ENCODE measurements at regions not wholly inside any gene's neighbourhood (a gene's known extent, or its start where the extent isn't known, plus 50 kb on each side); places are given as distances from the start of the nearest gene placed in this dataset.

GRCh38 chr16:6940968-6941367, 391.7 kb upstream of the RBFOX1 start:
- no peak for DNase-seq (ENCODE audit: low read depth in 1 of 2, low spot score in 1 of 2)

- DNase-seq (ENCODE audit: low read depth in 1 of 2, low spot score in 1 of 2): no peak
Observed at GRCh38 chr16:6937641-6938040, 395.0 kb upstream of the RBFOX1 start.

- no peak for DNase-seq (ENCODE audit: low read depth in 1 of 2, low spot score in 1 of 2)
Observed at GRCh38 chr16:6932871-6933385, 399.7 kb upstream of the RBFOX1 start.

DNA sequence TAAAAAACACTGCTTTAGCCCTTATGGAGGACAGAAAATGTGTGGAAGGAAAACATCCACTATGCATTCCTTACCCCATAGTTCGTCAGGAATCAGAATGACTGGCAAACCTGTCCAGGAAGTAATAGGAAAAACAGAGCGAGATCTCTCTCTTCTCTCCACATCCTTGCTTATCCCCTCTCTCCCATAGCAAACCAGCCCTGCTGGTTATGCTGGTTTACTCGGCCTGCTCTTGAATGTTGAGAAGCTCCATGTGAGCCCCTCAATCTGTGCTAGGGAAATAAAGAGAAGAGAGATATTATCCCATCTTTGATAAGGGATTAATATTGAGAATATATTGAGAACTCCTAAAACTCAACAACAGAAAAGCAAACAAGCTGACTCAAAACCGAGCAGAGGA, 402.8 kb upstream of the RBFOX1 start:
- DNase-seq (ENCODE audit: low read depth in 1 of 2, low spot score in 1 of 2): no peak

GRCh38 chr16:6926762-6927161, 405.9 kb upstream of the RBFOX1 start:
- DNase-seq (ENCODE audit: low read depth in 1 of 2, low spot score in 1 of 2): no peak

- DNase-seq (ENCODE audit: low read depth in 1 of 2, low spot score in 1 of 2): no peak
Observed at GRCh38 chr16:6926341-6926740, 406.3 kb upstream of the RBFOX1 start.

DNA sequence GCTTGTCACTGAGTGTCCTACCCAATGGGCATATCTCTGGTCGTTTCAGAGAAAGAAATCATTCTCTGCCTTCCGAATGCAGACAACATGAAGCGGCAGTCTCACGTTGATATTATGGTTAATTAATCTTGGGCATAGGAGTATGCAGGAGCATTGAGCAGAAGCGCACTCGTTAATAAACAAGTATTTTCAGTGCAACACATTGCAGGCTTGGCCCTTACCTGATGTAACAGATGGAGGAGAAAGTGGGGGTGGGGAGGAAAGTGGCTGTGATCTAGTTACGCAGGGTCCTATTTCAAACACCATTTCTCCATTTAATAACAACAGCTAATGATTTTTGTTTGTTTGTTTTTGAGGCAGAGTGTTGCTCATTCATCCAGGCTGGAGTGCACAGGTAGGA, 414.0 kb upstream of the RBFOX1 start:
- no peak for DNase-seq (ENCODE audit: low read depth in 1 of 2, low spot score in 1 of 2)

DNA sequence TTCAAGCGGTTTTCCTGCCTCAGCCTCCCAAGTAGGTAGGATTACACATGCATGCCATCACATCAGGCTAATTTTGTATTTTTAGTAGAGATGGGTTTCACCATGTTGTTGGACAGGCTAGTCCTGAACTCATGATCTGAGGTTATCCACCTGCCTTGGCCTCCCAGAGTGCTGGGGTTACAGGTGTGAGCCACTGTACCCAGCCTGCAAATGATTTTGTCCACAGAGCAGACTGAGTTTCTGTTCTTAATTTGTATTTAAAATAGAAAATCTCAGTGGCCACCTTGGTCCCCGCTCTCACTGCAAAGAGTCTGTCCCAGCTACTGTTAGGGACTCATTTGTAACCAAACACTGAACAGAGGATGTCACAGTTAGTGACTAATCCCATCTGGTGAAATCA, 415.7 kb upstream of the RBFOX1 start:
- no peak for DNase-seq (ENCODE audit: low read depth in 1 of 2, low spot score in 1 of 2)

GRCh38 chr16:6913566-6913965, 419.1 kb upstream of the RBFOX1 start:
- no peak for DNase-seq (ENCODE audit: low read depth in 1 of 2, low spot score in 1 of 2)

DNA sequence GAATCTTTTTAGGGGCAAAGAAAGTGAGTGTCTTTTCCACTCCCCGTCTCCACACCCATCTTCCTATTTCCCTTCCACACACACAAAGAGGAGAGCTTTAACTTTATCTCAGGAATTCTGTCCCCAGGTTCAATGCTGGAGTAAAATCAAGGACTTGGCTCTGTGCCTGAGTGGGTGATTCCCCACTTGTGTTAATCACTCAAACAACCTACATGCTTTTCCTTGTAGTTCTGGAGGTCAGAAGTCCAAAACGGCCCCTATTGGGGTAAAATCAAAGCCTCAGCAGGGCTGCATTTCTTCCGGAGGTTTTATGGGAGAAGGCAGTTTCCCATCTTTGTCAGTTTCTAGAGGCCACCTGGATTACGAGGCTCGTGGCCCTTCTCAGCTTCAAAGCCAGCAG, 422.3 kb upstream of the RBFOX1 start:
- DNase-seq (ENCODE audit: low read depth in 1 of 2, low spot score in 1 of 2): no peak

DNA sequence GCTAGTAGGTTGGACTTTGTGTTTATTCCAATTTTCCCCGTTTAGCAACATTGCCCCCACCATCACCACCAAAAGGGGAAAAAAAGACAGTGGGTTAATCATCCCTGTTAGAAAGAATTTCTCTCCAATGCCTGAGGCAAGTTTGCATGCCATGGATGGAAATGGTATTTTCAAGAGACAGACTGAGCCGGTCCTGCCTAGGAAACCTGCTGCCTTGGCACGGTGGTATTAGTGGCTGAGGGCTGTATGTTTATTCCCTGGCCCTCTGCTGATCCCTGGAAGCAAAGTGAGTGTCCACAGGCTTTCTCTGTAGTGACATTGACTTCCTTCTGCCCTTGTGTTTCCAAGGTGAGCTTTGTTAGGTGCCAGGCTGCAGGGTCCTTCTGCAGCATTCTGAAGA, 427.0 kb upstream of the RBFOX1 start:
- no peak for DNase-seq (ENCODE audit: low read depth in 1 of 2, low spot score in 1 of 2)

- no peak for DNase-seq (ENCODE audit: low read depth in 1 of 2, low spot score in 1 of 2)
Observed at GRCh38 chr16:6903671-6904070, 429.0 kb upstream of the RBFOX1 start.

- DNase-seq (ENCODE audit: low read depth in 1 of 2, low spot score in 1 of 2): no peak
Observed at GRCh38 chr16:6898896-6899295, 433.7 kb upstream of the RBFOX1 start.

DNA sequence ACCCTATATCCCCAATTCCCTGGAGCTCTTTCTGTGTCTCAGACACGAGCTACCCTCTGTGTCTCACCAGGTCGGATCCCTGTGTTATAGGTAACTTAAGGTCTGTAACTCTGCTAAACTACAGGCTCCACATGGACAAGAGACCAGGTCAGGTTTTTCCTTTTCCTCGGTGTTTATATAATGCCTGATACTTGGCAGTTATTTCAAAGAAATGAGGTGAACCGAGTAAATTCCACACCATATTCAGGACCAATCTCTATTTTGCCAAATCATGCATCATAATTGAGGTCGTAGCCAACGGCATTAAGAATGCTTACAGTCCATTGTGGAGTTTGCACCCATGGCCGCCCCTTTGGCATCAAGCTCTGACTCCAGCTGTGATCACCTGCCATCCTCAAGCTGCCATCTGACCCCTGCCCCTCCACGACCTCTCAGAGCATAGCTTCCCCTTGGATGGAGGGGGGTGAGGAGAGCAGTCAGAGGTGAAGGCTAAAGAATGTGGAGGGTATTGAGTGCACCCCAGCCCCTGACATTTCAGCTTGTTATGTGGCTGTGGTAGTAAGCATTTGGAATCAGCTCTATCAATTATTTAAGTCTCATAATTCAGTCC, 434.7 kb upstream of the RBFOX1 start:
- no peak for DNase-seq (ENCODE audit: low read depth in 1 of 2, low spot score in 1 of 2)

GRCh38 chr16:6892966-6893365, 439.7 kb upstream of the RBFOX1 start:
- no peak for DNase-seq (ENCODE audit: low read depth in 1 of 2, low spot score in 1 of 2)

DNA sequence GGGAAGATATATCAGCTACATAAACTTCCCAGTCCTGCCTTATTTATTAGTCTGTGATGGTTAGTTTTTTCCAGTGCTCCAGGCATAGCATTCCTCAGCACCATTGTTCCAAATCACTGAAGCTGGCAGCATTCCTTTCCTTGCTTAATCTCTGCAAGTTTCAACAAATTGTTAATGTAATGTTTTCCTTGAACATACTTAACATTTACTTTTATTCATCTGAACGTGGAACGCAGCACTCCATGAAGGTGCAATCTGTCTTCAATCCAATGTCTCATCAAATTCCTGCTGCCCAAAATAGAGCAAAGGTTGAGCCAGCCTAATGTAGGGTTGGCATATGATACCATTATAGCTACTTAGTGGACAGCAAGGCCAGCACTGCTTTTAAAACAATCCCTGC, 441.1 kb upstream of the RBFOX1 start:
- DNase-seq (ENCODE audit: low read depth in 1 of 2, low spot score in 1 of 2): no peak

GRCh38 chr16:6888531-6888930, 444.1 kb upstream of the RBFOX1 start:
- no peak for DNase-seq (ENCODE audit: low read depth in 1 of 2, low spot score in 1 of 2)

DNA sequence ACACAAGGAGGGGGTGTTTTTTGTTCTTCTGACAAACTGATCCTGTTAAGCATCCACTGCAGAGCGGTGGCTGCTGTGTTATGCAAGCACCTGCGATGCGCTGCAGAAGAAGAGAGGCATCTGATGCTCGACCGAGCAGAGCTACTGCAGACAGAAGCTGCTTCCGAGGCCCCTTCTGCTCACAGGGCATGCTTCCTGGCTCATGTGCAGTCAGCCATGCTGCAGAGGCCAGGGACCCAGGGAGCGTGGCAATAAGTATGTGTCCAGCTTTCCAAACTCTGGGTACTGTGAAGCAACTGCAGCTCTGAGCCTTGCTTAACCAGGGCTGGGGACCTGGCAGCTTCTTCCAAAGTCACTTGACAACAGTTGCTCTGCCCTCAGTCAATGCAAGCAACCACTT, 448.6 kb upstream of the RBFOX1 start:
- DNase-seq (ENCODE audit: low read depth in 1 of 2, low spot score in 1 of 2): no peak

- no peak for DNase-seq (ENCODE audit: low read depth in 1 of 2, low spot score in 1 of 2)
Observed at GRCh38 chr16:6880263-6880662, 452.4 kb upstream of the RBFOX1 start.

DNA sequence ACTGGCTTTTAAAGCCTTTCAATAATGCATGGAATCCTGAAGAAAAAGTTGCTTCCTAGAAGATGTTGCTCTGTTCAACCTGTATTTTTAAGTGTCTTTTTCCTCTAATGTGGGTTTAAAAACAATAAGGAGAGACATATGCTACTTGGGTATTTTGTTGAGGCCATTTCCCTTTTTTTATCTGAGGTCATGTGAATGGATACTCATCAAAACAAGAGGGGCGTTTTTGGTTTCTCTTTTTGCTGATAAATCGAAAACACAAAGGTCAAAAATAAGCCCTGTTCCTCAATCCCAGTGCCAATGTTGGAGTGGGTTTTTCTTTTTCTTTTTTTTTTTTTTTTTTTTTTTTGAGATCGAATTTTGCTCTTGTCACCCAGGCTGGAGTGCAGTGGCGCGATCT, 468.0 kb upstream of the RBFOX1 start:
- DNase-seq (ENCODE audit: low read depth in 1 of 2, low spot score in 1 of 2): no peak

DNA sequence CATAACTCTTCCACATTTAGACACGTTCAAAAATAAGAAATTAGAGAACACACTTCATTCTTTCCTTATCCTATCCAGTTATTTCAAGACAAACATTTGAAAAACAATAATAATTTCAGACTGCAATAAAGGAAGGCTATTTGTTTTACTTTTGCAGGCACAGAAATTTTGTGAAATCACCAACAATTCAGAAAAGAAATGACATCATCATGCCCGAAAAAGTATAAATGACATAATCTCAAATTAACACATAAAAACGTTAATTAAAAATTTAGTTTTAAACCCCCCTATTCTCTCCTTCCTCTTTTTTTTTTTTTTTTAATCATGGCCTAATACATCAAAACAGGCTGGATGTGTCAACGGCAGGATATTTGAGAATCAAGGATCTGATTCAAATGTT, 468.4 kb upstream of the RBFOX1 start:
- DNase-seq (ENCODE audit: low read depth in 1 of 2, low spot score in 1 of 2): no peak

DNA sequence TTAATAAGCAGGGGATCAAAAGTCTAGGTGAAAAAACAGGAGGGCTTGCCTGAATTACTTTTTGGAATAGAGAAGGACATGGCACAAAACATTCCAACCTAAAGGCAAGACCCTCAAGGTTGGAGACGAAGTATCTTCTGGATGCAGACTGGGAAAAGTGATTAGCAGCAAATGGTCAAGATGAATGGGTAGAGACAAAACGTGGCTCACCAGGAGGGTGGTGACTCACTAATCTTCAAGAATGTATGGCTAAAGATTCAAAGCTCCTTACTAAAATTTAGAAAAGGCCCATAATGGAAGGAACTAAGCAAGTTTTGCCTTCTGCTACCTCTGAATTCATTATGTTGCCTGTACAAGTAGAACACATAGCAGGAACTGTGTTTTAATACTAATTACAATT, 469.5 kb upstream of the RBFOX1 start:
- no peak for DNase-seq (ENCODE audit: low read depth in 1 of 2, low spot score in 1 of 2)

- no peak for DNase-seq (ENCODE audit: low read depth in 1 of 2, low spot score in 1 of 2)
Observed at GRCh38 chr16:6861815-6862477, 470.7 kb upstream of the RBFOX1 start.

All from activated CD4-positive, alpha-beta T cell treated with anti-CD3 and anti-CD28 coated beads, Interleukin-2, amount 50 U/mL, for 24 hours (primary cell).